Gastrocnemius medialis (tissue), 4 donors: ENCODE measurements at regions not wholly inside any gene's neighbourhood (a gene's known extent, or its start where the extent isn't known, plus 50 kb on each side); places are given as distances from the start of the nearest gene placed in this dataset.

ENCODE experiments used
- CTCF ChIP-seq, 5 experiments: fragments of 450-650 bp in 3 of 5; fragments of 200-600 bp in 2 of 5; sonication (generic) in 2 of 5; IDR thresholded peaks in 4 of 5; conservative IDR thresholded peaks in 1 of 5; 1 replicate in 4 of 5; 2 replicates in 1 of 5; pipeline ENCODE4 v1.5.1; 2016 to 2019; ENCODE audit warnings: antibody characterized with exemption in 5 of 5, mild to moderate bottlenecking in 3 of 5, moderate library complexity in 3 of 5
- POLR2A ChIP-seq, 2 donors: fragments of 450-650 bp; IDR thresholded peaks; one replicate each; pipeline ENCODE4 v1.6.1; 2017; ENCODE audit warnings: antibody characterized with exemption in 2 of 2, mild to moderate bottlenecking in 2 of 2, moderate library complexity in 2 of 2

- TF ChIP-seq CTCF (IDR thresholded peaks at IDR 0.05 in 4 of 5, conservative IDR thresholded peaks at IDR 0.05 in 1 of 5) (no peak), POLR2A (IDR thresholded peaks at IDR 0.05) (no peak)
Observed at GRCh38 chr10:123561141-123561440, 105.1 kb upstream of the GPR26 start.
